ENCODE measurements at regions not wholly inside any gene's neighbourhood (a gene's known extent, or its start where the extent isn't known, plus 50 kb on each side); places are given as distances from the start of the nearest gene placed in this dataset.

GRCh38 chr2:133720429-133720828, 152.2 kb upstream of the NCKAP5 start:
- Mint-ChIP-seq H3K27me3 (ENCODE audit: insufficient read depth, unreplicated experiment) (no peaks in the 10 kb centered on the region), H3K9me3 (ENCODE audit: unreplicated experiment) (peaks cover 23% of the 10 kb centered on the region), H3K36me3 (ENCODE audit: insufficient read depth, unreplicated experiment) (no peaks in the 10 kb centered on the region), H3K4me3 (ENCODE audit: unreplicated experiment) (no peak overlapping the region), H3K27ac (ENCODE audit: low read depth, unreplicated experiment) (no peak overlapping the region), H3K4me1 (ENCODE audit: insufficient read depth, unreplicated experiment) (no peaks in the 10 kb centered on the region)
- ChIA-PET CTCF (no interaction called here), POLR2A (no interaction called here)
- no peak for DNase-seq (ENCODE audit: unreplicated experiment)
- TF ChIP-seq, protein P1, sequence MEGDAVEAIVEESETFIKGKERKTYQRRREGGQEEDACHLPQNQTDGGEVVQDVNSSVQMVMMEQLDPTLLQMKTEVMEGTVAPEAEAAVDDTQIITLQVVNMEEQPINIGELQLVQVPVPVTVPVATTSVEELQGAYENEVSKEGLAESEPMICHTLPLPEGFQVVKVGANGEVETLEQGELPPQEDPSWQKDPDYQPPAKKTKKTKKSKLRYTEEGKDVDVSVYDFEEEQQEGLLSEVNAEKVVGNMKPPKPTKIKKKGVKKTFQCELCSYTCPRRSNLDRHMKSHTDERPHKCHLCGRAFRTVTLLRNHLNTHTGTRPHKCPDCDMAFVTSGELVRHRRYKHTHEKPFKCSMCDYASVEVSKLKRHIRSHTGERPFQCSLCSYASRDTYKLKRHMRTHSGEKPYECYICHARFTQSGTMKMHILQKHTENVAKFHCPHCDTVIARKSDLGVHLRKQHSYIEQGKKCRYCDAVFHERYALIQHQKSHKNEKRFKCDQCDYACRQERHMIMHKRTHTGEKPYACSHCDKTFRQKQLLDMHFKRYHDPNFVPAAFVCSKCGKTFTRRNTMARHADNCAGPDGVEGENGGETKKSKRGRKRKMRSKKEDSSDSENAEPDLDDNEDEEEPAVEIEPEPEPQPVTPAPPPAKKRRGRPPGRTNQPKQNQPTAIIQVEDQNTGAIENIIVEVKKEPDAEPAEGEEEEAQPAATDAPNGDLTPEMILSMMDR (IDR thresholded peaks at IDR 0.05; ENCODE audit: unreplicated experiment), result no peak
- no TSS peak for BruUV-seq (replicated peaks)
- intact Hi-C loops (cut with micrococcal nuclease), result no loop called here

- intact Hi-C loops (cut with micrococcal nuclease), result no loop called here
- ChIA-PET POLR2A (no interaction called here), CTCF (interaction anchor here (0.7 kb wide), 1 partner anchor 167 kb away, joined by 3 read pairs; no protein-coding TSS in a partner anchor)
- H3K4me3 Mint-ChIP-seq (ENCODE audit: unreplicated experiment), result no peak overlapping the region
- H3K9me3 Mint-ChIP-seq (ENCODE audit: unreplicated experiment), result peaks cover 18% of the 10 kb centered on the region
- H3K4me1 Mint-ChIP-seq (ENCODE audit: insufficient read depth, unreplicated experiment), result no peaks in the 10 kb centered on the region
- DNase-seq (ENCODE audit: unreplicated experiment), result no peak
- TF ChIP-seq, protein P1 (IDR thresholded peaks at IDR 0.05; ENCODE audit: unreplicated experiment), result no peak
- no TSS peak for BruUV-seq (replicated peaks)
- no peaks in the 10 kb centered on the region for H3K27me3 Mint-ChIP-seq (ENCODE audit: insufficient read depth, unreplicated experiment)
- no peaks in the 10 kb centered on the region for H3K36me3 Mint-ChIP-seq (ENCODE audit: insufficient read depth, unreplicated experiment)
- no peak overlapping the region for H3K27ac Mint-ChIP-seq (ENCODE audit: low read depth, unreplicated experiment)
Observed at GRCh38 chr2:133721118-133721517, 152.9 kb upstream of the NCKAP5 start.

DNA sequence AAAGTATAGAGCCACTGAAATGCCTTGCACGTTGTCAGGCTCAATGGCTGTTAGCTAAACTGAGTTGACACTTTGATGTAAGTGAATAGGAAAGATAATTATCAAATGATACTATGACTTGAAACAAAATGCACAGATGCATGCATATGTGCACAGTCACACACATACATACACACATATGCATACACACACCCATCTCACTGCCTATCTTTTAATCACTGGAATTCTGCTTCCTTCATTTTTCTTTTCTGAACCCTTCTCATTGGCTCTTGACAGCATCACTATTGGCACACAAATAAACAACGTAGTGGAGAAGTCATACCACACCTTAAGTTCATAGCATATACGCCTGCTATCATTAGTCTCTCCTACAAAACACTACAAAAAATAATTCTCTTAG, 154.9 kb upstream of the NCKAP5 start:
- TF ChIP-seq, protein P1 (IDR thresholded peaks at IDR 0.05; ENCODE audit: unreplicated experiment), result no peak
- H3K4me1 Mint-ChIP-seq (ENCODE audit: insufficient read depth, unreplicated experiment), result no peaks in the 10 kb centered on the region
- no peaks in the 10 kb centered on the region for H3K36me3 Mint-ChIP-seq (ENCODE audit: insufficient read depth, unreplicated experiment)
- DNase-seq (ENCODE audit: unreplicated experiment), result no peak
- H3K27me3 Mint-ChIP-seq (ENCODE audit: insufficient read depth, unreplicated experiment), result no peaks in the 10 kb centered on the region
- POLR2A ChIA-PET, result no interaction called here
- no peak overlapping the region for H3K4me3 Mint-ChIP-seq (ENCODE audit: unreplicated experiment)
- no TSS peak for BruUV-seq (replicated peaks)
- H3K27ac Mint-ChIP-seq (ENCODE audit: low read depth, unreplicated experiment), result no peak overlapping the region
- peaks cover 18% of the 10 kb centered on the region for H3K9me3 Mint-ChIP-seq (ENCODE audit: unreplicated experiment)
- intact Hi-C loops (cut with micrococcal nuclease), result no loop called here
- CTCF ChIA-PET, result no interaction called here

GRCh38 chr2:133726973-133727372, 158.7 kb upstream of the NCKAP5 start:
- intact Hi-C loops (cut with micrococcal nuclease), result no loop called here
- no peaks in the 10 kb centered on the region for H3K27me3 Mint-ChIP-seq (ENCODE audit: insufficient read depth, unreplicated experiment)
- no peak overlapping the region for H3K27ac Mint-ChIP-seq (ENCODE audit: low read depth, unreplicated experiment)
- no peak overlapping the region for H3K4me3 Mint-ChIP-seq (ENCODE audit: unreplicated experiment)
- H3K36me3 Mint-ChIP-seq (ENCODE audit: insufficient read depth, unreplicated experiment), result no peaks in the 10 kb centered on the region
- H3K4me1 Mint-ChIP-seq (ENCODE audit: insufficient read depth, unreplicated experiment), result no peaks in the 10 kb centered on the region
- BruUV-seq (replicated peaks), result no TSS peak
- DNase-seq (ENCODE audit: unreplicated experiment), result no peak
- POLR2A ChIA-PET, result no interaction called here
- TF ChIP-seq, protein P1 (IDR thresholded peaks at IDR 0.05; ENCODE audit: unreplicated experiment), result no peak
- peaks cover 21% of the 10 kb centered on the region for H3K9me3 Mint-ChIP-seq (ENCODE audit: unreplicated experiment)
- CTCF ChIA-PET, result no interaction called here
